Neural cell (in vitro differentiated cells): ENCODE measurements at regions not wholly inside any gene's neighbourhood (a gene's known extent, or its start where the extent isn't known, plus 50 kb on each side); places are given as distances from the start of the nearest gene placed in this dataset.

Source experiments
- H2AFZ ChIP-seq: fragments of 200-600, 300-800 bp; sonication (generic), shearing (Covaris generic); 2 replicates; pipeline ENCODE4 v1.6.0; 2014; ENCODE audit warnings: low read depth, mild to moderate bottlenecking, antibody characterized with exemption, low read length, moderate library complexity
- H3F3A ChIP-seq: fragments of 200-600 bp; shearing (Covaris generic); 2 replicates; pipeline ENCODE4 v1.6.1; 2016; ENCODE audit warnings: mild to moderate bottlenecking, moderate library complexity, mixed read lengths, antibody characterized with exemption, low read length; ENCODE audit not compliant: insufficient read depth, poor library complexity, severe bottlenecking
- H3K27ac ChIP-seq: fragments of 200-600, 300-800 bp; sonication (generic), shearing (Covaris generic); 2 replicates; pipeline ENCODE4 v1.5.1; 2014; ENCODE audit warnings: mild to moderate bottlenecking, low read length, moderate library complexity
- H3K27me3 ChIP-seq: fragments of 300-800, 200-600 bp; sonication (generic), shearing (Covaris generic); 2 replicates; pipeline ENCODE4 v1.6.0; 2014; ENCODE audit warnings: mild to moderate bottlenecking, low read depth, low read length, moderate library complexity; ENCODE audit not compliant: insufficient read depth
- H3K36me3 ChIP-seq: fragments of 300-800, 200-600 bp; sonication (generic), shearing (Covaris generic); 2 replicates; pipeline ENCODE4 v1.5.1; 2014; ENCODE audit warnings: mild to moderate bottlenecking, antibody characterized with exemption, low read length, moderate library complexity; ENCODE audit not compliant: insufficient read depth
- H3K4me2 ChIP-seq: fragments of 300-800, 200-600 bp; sonication (generic), shearing (Covaris generic); 2 replicates; pipeline ENCODE4 v1.6.0; 2014; ENCODE audit warnings: mild to moderate bottlenecking, low read length
- H3K4me3 ChIP-seq: fragments of 300-800, 200-600 bp; sonication (generic), shearing (Covaris generic); 2 replicates; pipeline ENCODE4 v1.5.1; 2014; ENCODE audit warnings: mild to moderate bottlenecking, low read length, moderate library complexity
- H3K79me2 ChIP-seq: fragments of 200-600 bp; shearing (Covaris generic); replicated peaks from 2 replicates; pipeline ENCODE4 v1.6.0; 2014; ENCODE audit warnings: mild to moderate bottlenecking, low read length, moderate library complexity; ENCODE audit not compliant: insufficient read depth
- H3K9ac ChIP-seq: fragments of 300-800, 200-600 bp; sonication (generic), shearing (Covaris generic); 2 replicates; pipeline ENCODE4 v1.6.1; 2016; ENCODE audit warnings: mild to moderate bottlenecking, low read length, mixed read lengths
- H3K9me2 ChIP-seq: fragments of 200-600 bp; shearing (Covaris generic); 2 replicates; pipeline ENCODE4 v1.6.1; 2016; ENCODE audit warnings: mild to moderate bottlenecking, low read length, mixed read lengths; ENCODE audit not compliant: insufficient read depth
- H3K9me3 ChIP-seq: fragments of 200-600, 300-800 bp; sonication (generic), shearing (Covaris generic); 2 replicates; pipeline ENCODE4 v1.6.1; 2016; ENCODE audit warnings: mild to moderate bottlenecking, mixed run types, low read length, moderate library complexity, mixed read lengths
- H4K20me1 ChIP-seq: fragments of 200-600 bp; shearing (Covaris generic); 2 replicates; pipeline ENCODE4 v1.6.1; 2016; ENCODE audit warnings: mild to moderate bottlenecking, mixed run types; ENCODE audit not compliant: insufficient read depth
- CTCF ChIP-seq: fragments of 450-650 bp; IDR thresholded peaks from 2 replicates; pipeline ENCODE4 v1.5.1; 2014; ENCODE audit warnings: antibody characterized with exemption, mild to moderate bottlenecking, moderate library complexity; ENCODE audit not compliant: poor library complexity, severe bottlenecking
- EP300 ChIP-seq: fragments of 450-650 bp; conservative IDR thresholded peaks from 2 replicates; pipeline ENCODE4 v1.6.1; 2014; ENCODE audit warnings: antibody characterized with exemption, mild to moderate bottlenecking, moderate library complexity; ENCODE audit not compliant: poor library complexity, severe bottlenecking
- EZH2 ChIP-seq: fragments of 200-600, 300-800 bp; shearing (Covaris generic), sonication (generic); IDR thresholded peaks from 2 replicates; pipeline ENCODE4 v1.6.1; 2014; ENCODE audit warnings: antibody characterized with exemption, low read length, borderline replicate concordance, mild to moderate bottlenecking; ENCODE audit not compliant: insufficient read depth, poor library complexity, severe bottlenecking
- MXI1 ChIP-seq: fragments of 450-650 bp; conservative IDR thresholded peaks from 2 replicates; pipeline ENCODE4 v1.6.1; 2014; ENCODE audit warnings: antibody characterized with exemption, mild to moderate bottlenecking; ENCODE audit not compliant: poor library complexity, severe bottlenecking
- POLR2AphosphoS5 ChIP-seq: IDR thresholded peaks from 2 replicates; pipeline ENCODE4 v1.6.1; 2012
- RAD21 ChIP-seq: fragments of 450-650 bp; conservative IDR thresholded peaks from 2 replicates; pipeline ENCODE4 v1.6.1; 2014; ENCODE audit warnings: antibody characterized with exemption, mild to moderate bottlenecking, moderate library complexity
- REST ChIP-seq: IDR thresholded peaks from 2 replicates; pipeline ENCODE4 v1.6.1; 2012; ENCODE audit warnings: borderline replicate concordance
- SMC3 ChIP-seq: fragments of 450-650 bp; conservative IDR thresholded peaks from 2 replicates; pipeline ENCODE4 v1.6.1; 2014; ENCODE audit warnings: antibody characterized with exemption, mild to moderate bottlenecking, moderate library complexity; ENCODE audit not compliant: poor library complexity
- TAF1 ChIP-seq: IDR thresholded peaks from 2 replicates; pipeline ENCODE4 v1.6.1; 2012; ENCODE audit warnings: low read depth

GRCh38 chr4:162352580-162353107, 188.8 kb upstream of the FSTL5 start:
- H3K9me2 ChIP-seq = no peaks in the 10 kb centered on the region
- no peaks in the 10 kb centered on the region for H3K9me3 ChIP-seq
- no peaks in the 10 kb centered on the region for H3K79me2 ChIP-seq
- H4K20me1 ChIP-seq = no peaks in the 10 kb centered on the region
- no peak overlapping the region for H3K4me3 ChIP-seq
- no peak overlapping the region for H3K27ac ChIP-seq
- TF ChIP-seq EP300 (no peak), REST (no peak), CTCF (no peak), SMC3 (no peak), TAF1 (no peak), MXI1 (no peak), RAD21 (no peak), POLR2AphosphoS5 (no peak), EZH2 (no peak)
- H3K27me3 ChIP-seq = no peaks in the 10 kb centered on the region
- no peaks in the 10 kb centered on the region for H3K36me3 ChIP-seq
- H3K4me2 ChIP-seq = no peak overlapping the region
- H3F3A ChIP-seq = no peaks in the 10 kb centered on the region
- H3K9ac ChIP-seq = no peak overlapping the region
- no peak overlapping the region for H2AFZ ChIP-seq

GRCh38 chr4:162350331-162350730, 186.5 kb upstream of the FSTL5 start:
- TF ChIP-seq SMC3 = no peak
- no peak for TF ChIP-seq REST
- TF ChIP-seq MXI1 = no peak
- TF ChIP-seq EZH2 = no peak
- TF ChIP-seq POLR2AphosphoS5 = no peak
- no peak for TF ChIP-seq CTCF
- no peak for TF ChIP-seq RAD21
- TF ChIP-seq TAF1 = no peak
- no peak for TF ChIP-seq EP300
- Histone ChIP-seq H3K36me3 (no peaks in the 10 kb centered on the region), H3K9ac (no peak overlapping the region), H4K20me1 (no peaks in the 10 kb centered on the region), H3K27me3 (no peaks in the 10 kb centered on the region), H3K4me3 (no peak overlapping the region), H3F3A (no peaks in the 10 kb centered on the region), H3K79me2 (no peaks in the 10 kb centered on the region), H2AFZ (no peak overlapping the region), H3K4me2 (no peak overlapping the region), H3K9me2 (no peaks in the 10 kb centered on the region), H3K27ac (no peak overlapping the region), H3K9me3 (no peaks in the 10 kb centered on the region)
